ENCODE measurements at regions not wholly inside any gene's neighbourhood (a gene's known extent, or its start where the extent isn't known, plus 50 kb on each side); places are given as distances from the start of the nearest gene placed in this dataset.

DNA sequence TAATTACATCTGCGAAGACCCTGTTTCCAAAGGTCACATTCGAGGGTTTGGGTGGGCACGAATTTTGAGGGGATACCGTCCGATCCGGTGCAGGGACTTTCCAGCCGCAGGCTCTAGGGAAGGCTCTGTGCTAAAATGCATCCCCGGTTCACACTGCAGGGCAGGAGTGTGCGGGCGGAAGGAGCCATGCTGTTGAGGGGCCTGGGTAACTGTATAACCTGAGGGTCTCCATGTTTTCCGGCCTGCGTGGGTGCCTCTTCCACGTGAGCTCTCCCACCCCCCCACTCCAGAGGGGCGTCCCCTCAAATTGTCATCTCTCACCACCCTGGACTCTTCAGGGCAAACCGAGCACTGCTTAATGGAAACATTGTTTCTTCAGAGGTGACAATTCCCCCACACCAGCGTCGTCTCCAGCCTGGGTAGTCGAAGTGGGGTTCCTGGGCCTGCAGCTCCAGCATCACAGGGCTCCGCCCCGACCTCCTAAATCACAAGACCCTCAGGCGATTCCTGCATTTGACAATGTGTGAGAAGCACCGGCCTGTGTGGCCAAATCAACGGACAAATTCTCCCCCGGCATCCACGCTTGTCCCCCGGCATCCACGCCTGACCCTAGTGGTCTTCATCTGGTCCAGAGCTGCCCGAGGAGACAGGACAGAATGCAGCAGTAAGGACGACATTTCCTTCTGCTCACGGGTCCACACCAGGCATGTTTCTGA, 51.2 kb downstream of the FOXL3 start:
- no peak overlapping the region for H4K5ac ChIP-seq (ENCODE audit: low read length)
- no peak overlapping the region for H3K9ac ChIP-seq (ENCODE audit: low read length)
- no peaks in the 10 kb centered on the region for H3K79me1 ChIP-seq (ENCODE audit: low read length)
- H3K56ac ChIP-seq (ENCODE audit: low read length), result no peak overlapping the region
- H3K4me2 ChIP-seq (ENCODE audit: low read length), result no peak overlapping the region
- no peak overlapping the region for H3K27ac ChIP-seq (ENCODE audit: low read depth, low read length)
- H3K79me2 ChIP-seq (ENCODE audit: control insufficient read depth, insufficient read depth, low read length), result no peaks in the 10 kb centered on the region
- no peak overlapping the region for H3K4me3 ChIP-seq (ENCODE audit: low read length)
- no peak overlapping the region for H4K8ac ChIP-seq (ENCODE audit: low read depth, low read length)
- no peak overlapping the region for H2BK5ac ChIP-seq (ENCODE audit: low read length)
- no CpG with 5 or more reads among the region's 30 CpGs for WGBS (ENCODE audit: extremely low coverage, insufficient coverage, low lambda C conversion rate)
- no peak overlapping the region for H2BK15ac ChIP-seq (replicated peaks; ENCODE audit: low read depth)
- H3K36me3 ChIP-seq (ENCODE audit: control insufficient read depth, insufficient read depth, low read length), result no peaks in the 10 kb centered on the region
- no peaks in the 10 kb centered on the region for H3K4me1 ChIP-seq (ENCODE audit: control insufficient read depth, low read depth, low read length)
- H2BK120ac ChIP-seq (ENCODE audit: low read depth, low read length), result no peak overlapping the region
- H3K23ac ChIP-seq (ENCODE audit: low read length), result no peak overlapping the region
- no peak for DNase-seq
- H2AK5ac ChIP-seq (ENCODE audit: low read length), result no peak overlapping the region
- H3K18ac ChIP-seq (ENCODE audit: low read length), result no peak overlapping the region
- H3K4ac ChIP-seq (ENCODE audit: low read depth, low read length), result no peak overlapping the region
- H3K27me3 ChIP-seq (ENCODE audit: insufficient read depth, low read length, poor library complexity), result no peaks in the 10 kb centered on the region

- no peak overlapping the region for H3K56ac ChIP-seq (ENCODE audit: low read length)
- no peak for DNase-seq
- no peak overlapping the region for H3K4me2 ChIP-seq (ENCODE audit: low read length)
- H3K18ac ChIP-seq (ENCODE audit: low read length), result no peak overlapping the region
- no peak overlapping the region for H2BK15ac ChIP-seq (replicated peaks; ENCODE audit: low read depth)
- no peak overlapping the region for H3K4me3 ChIP-seq (ENCODE audit: low read length)
- no peak overlapping the region for H3K23ac ChIP-seq (ENCODE audit: low read length)
- H3K4me1 ChIP-seq (ENCODE audit: control insufficient read depth, low read depth, low read length), result no peaks in the 10 kb centered on the region
- H3K9ac ChIP-seq (ENCODE audit: low read length), result no peak overlapping the region
- no peaks in the 10 kb centered on the region for H3K36me3 ChIP-seq (ENCODE audit: control insufficient read depth, insufficient read depth, low read length)
- no peaks in the 10 kb centered on the region for H3K79me2 ChIP-seq (ENCODE audit: control insufficient read depth, insufficient read depth, low read length)
- H4K5ac ChIP-seq (ENCODE audit: low read length), result no peak overlapping the region
- no peak overlapping the region for H2AK5ac ChIP-seq (ENCODE audit: low read length)
- no peak overlapping the region for H2BK5ac ChIP-seq (ENCODE audit: low read length)
- no CpG with 5 or more reads among the region's 27 CpGs for WGBS (ENCODE audit: extremely low coverage, insufficient coverage, low lambda C conversion rate)
- no peak overlapping the region for H3K4ac ChIP-seq (ENCODE audit: low read depth, low read length)
- no peak overlapping the region for H3K27ac ChIP-seq (ENCODE audit: low read depth, low read length)
- H3K27me3 ChIP-seq (ENCODE audit: insufficient read depth, low read length, poor library complexity), result no peaks in the 10 kb centered on the region
- no peak overlapping the region for H2BK120ac ChIP-seq (ENCODE audit: low read depth, low read length)
- no peak overlapping the region for H4K8ac ChIP-seq (ENCODE audit: low read depth, low read length)
- H3K79me1 ChIP-seq (ENCODE audit: low read length), result no peaks in the 10 kb centered on the region
These were observed 52.1 kb downstream of the FOXL3 start for GRCh38 chr7:341841-342638.

DNA sequence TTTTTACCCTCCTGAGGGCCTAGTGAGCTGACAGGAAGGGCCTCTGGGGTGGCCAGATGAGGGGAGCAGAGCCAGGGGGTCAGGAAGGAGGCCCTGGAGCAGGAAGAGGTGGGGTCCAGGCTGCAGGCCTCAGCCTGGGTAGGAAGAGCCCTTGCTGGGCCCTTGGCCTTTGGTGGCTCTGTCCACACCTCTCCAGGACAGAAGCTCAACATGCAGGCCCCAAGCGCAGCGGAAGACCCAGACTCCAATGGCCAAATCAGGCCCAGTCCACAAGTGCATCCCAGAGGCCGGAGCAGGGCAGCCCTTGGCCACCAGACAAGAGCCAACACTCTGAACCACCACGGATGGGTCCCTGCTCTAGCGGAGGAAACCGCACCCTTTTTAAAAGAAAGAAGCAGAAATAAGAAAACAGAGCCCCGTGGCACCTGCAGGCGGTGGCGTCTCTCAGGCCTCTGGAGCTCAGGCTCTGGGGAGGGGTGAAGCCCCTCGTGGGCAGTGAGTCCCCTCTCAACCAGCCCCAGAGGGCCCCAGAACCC, 52.8 kb downstream of the FOXL3 start:
- no CpG with 5 or more reads among the region's 10 CpGs for WGBS (ENCODE audit: extremely low coverage, insufficient coverage, low lambda C conversion rate)
- Histone ChIP-seq H3K36me3 (ENCODE audit: control insufficient read depth, insufficient read depth, low read length) (no peaks in the 10 kb centered on the region), H3K4ac (ENCODE audit: low read depth, low read length) (no peak overlapping the region), H3K9ac (ENCODE audit: low read length) (no peak overlapping the region), H3K79me1 (ENCODE audit: low read length) (no peaks in the 10 kb centered on the region), H2BK120ac (ENCODE audit: low read depth, low read length) (no peak overlapping the region), H4K8ac (ENCODE audit: low read depth, low read length) (no peak overlapping the region), H3K27ac (ENCODE audit: low read depth, low read length) (no peak overlapping the region), H2BK15ac (replicated peaks; ENCODE audit: low read depth) (no peak overlapping the region), H3K4me1 (ENCODE audit: control insufficient read depth, low read depth, low read length) (no peaks in the 10 kb centered on the region), H3K27me3 (ENCODE audit: insufficient read depth, low read length, poor library complexity) (no peaks in the 10 kb centered on the region), H3K18ac (ENCODE audit: low read length) (no peak overlapping the region), H3K79me2 (ENCODE audit: control insufficient read depth, insufficient read depth, low read length) (no peaks in the 10 kb centered on the region), H3K23ac (ENCODE audit: low read length) (no peak overlapping the region), H3K56ac (ENCODE audit: low read length) (no peak overlapping the region), H4K5ac (ENCODE audit: low read length) (no peak overlapping the region), H3K4me2 (ENCODE audit: low read length) (no peak overlapping the region), H3K4me3 (ENCODE audit: low read length) (no peak overlapping the region), H2AK5ac (ENCODE audit: low read length) (no peak overlapping the region), H2BK5ac (ENCODE audit: low read length) (no peak overlapping the region)
- no peak for DNase-seq

DNA sequence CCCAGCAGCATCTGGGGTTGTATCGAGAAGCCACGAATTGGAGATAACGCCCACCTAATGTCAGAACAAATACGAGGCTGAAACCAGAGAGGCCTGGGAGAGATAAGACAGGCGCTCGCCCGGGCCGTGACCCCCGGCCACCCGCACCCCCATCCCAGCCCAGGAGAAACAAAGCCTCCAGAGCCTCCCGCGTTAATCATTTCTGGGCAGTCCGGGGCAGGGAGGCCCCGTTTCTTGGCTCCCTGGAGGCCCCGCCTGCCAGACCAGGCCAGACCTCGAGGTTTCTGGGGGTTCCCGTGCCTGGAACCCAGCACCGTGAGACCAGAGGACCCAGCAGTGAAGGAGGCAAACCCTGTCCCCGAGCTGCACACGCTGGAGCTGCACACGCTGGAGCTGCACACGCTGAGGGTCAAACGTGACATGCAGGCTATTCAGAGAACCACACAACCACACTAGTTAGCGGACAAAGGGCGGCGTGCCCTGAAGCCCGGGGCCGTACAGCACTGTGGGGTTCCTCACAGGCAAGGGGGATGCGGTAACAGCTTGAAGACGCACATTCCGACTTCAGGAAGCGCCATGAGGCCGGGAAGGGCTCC, 53.4 kb downstream of the FOXL3 start:
- no peaks in the 10 kb centered on the region for H3K4me1 ChIP-seq (ENCODE audit: control insufficient read depth, low read depth, low read length)
- H3K27ac ChIP-seq (ENCODE audit: low read depth, low read length), result no peak overlapping the region
- no peaks in the 10 kb centered on the region for H3K79me2 ChIP-seq (ENCODE audit: control insufficient read depth, insufficient read depth, low read length)
- H3K18ac ChIP-seq (ENCODE audit: low read length), result no peak overlapping the region
- no peak overlapping the region for H2BK5ac ChIP-seq (ENCODE audit: low read length)
- no peak overlapping the region for H3K4me3 ChIP-seq (ENCODE audit: low read length)
- H3K36me3 ChIP-seq (ENCODE audit: control insufficient read depth, insufficient read depth, low read length), result no peaks in the 10 kb centered on the region
- DNase-seq, result no peak
- no peak overlapping the region for H3K4ac ChIP-seq (ENCODE audit: low read depth, low read length)
- no peak overlapping the region for H4K8ac ChIP-seq (ENCODE audit: low read depth, low read length)
- no peak overlapping the region for H2BK15ac ChIP-seq (replicated peaks; ENCODE audit: low read depth)
- H3K23ac ChIP-seq (ENCODE audit: low read length), result no peak overlapping the region
- no peaks in the 10 kb centered on the region for H3K27me3 ChIP-seq (ENCODE audit: insufficient read depth, low read length, poor library complexity)
- no CpG with 5 or more reads among the region's 33 CpGs for WGBS (ENCODE audit: extremely low coverage, insufficient coverage, low lambda C conversion rate)
- H3K79me1 ChIP-seq (ENCODE audit: low read length), result no peaks in the 10 kb centered on the region
- no peak overlapping the region for H3K9ac ChIP-seq (ENCODE audit: low read length)
- H2BK120ac ChIP-seq (ENCODE audit: low read depth, low read length), result no peak overlapping the region
- H3K4me2 ChIP-seq (ENCODE audit: low read length), result no peak overlapping the region
- no peak overlapping the region for H2AK5ac ChIP-seq (ENCODE audit: low read length)
- no peak overlapping the region for H3K56ac ChIP-seq (ENCODE audit: low read length)
- H4K5ac ChIP-seq (ENCODE audit: low read length), result no peak overlapping the region

DNA sequence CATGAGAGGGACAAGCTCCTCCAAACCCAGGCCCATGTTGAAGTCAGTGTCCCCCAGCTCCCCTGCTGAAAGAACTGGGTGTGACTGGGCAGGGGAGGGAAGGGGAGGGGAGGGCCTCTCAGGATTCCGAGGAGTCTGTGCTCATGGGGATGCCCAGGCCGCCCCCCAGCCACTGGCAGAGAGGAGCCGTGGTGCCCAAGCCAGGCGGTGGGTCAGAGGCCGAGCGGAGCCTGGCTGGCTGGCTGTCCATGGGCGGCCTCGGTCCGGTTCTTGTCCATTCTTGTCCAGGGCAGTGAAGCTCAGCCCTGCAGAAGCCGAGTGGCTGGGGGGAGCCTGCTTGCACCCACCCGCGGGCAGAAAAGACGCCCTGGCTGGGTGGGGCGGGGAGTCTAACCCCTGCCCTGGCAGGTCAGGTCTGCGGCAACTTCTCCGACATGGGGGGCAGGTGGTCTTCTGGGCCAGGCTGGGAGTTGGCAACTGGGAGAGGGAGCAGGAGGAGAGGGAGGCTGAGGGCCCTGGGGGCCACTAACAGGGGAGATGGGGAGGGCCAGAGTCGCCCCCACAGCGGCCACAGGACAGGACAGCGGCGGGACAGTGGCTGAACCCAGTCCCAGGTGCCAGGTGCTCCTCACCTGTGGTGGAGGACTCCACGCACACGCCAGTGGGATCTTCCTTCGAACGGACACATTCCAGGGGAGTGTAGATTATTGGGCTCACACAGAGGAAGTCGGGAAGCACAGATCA, 54.1 kb downstream of the FOXL3 start:
- Histone ChIP-seq H3K4me3 (ENCODE audit: low read length) (no peak overlapping the region), H2BK5ac (ENCODE audit: low read length) (no peak overlapping the region), H3K79me2 (ENCODE audit: control insufficient read depth, insufficient read depth, low read length) (no peaks in the 10 kb centered on the region), H3K18ac (ENCODE audit: low read length) (no peak overlapping the region), H2BK15ac (replicated peaks; ENCODE audit: low read depth) (no peak overlapping the region), H3K4me2 (ENCODE audit: low read length) (no peak overlapping the region), H4K8ac (ENCODE audit: low read depth, low read length) (no peak overlapping the region), H3K9ac (ENCODE audit: low read length) (no peak overlapping the region), H3K23ac (ENCODE audit: low read length) (no peak overlapping the region), H3K4me1 (ENCODE audit: control insufficient read depth, low read depth, low read length) (no peaks in the 10 kb centered on the region), H3K36me3 (ENCODE audit: control insufficient read depth, insufficient read depth, low read length) (no peaks in the 10 kb centered on the region), H3K27ac (ENCODE audit: low read depth, low read length) (no peak overlapping the region), H3K27me3 (ENCODE audit: insufficient read depth, low read length, poor library complexity) (no peaks in the 10 kb centered on the region), H3K79me1 (ENCODE audit: low read length) (no peaks in the 10 kb centered on the region), H2AK5ac (ENCODE audit: low read length) (no peak overlapping the region), H4K5ac (ENCODE audit: low read length) (no peak overlapping the region), H2BK120ac (ENCODE audit: low read depth, low read length) (no peak overlapping the region), H3K56ac (ENCODE audit: low read length) (no peak overlapping the region), H3K4ac (ENCODE audit: low read depth, low read length) (no peak overlapping the region)
- no CpG with 5 or more reads among the region's 25 CpGs for WGBS (ENCODE audit: extremely low coverage, insufficient coverage, low lambda C conversion rate)
- no peak for DNase-seq
